HL-60 (cell line): ENCODE measurements at regions not wholly inside any gene's neighbourhood (a gene's known extent, or its start where the extent isn't known, plus 50 kb on each side); places are given as distances from the start of the nearest gene placed in this dataset.

Experiments
- DNase-seq, 2 experiments: peaks; one replicate each; pipeline ENCODE4 v3.0.0-alpha.2; 2010 to 2020; ENCODE audit warnings: low read depth in 1 of 2, low spot score in 1 of 2
- H3K27ac ChIP-seq: fragments of 250-450 bp; sonication (Bioruptor Pico); replicated peaks from 2 replicates; pipeline ENCODE4 v1.5.1; 2020; ENCODE audit warnings: mild to moderate bottlenecking, moderate library complexity
- H3K27me3 ChIP-seq: fragments of 250-450 bp; sonication (Bioruptor Pico); 2 replicates; pipeline ENCODE4 v1.5.1; 2021; ENCODE audit warnings: mild to moderate bottlenecking, moderate library complexity; ENCODE audit not compliant: insufficient read depth, poor library complexity, severe bottlenecking
- H3K4me3 ChIP-seq: replicated peaks from 2 replicates; pipeline ENCODE4 v1.5.1; 2011; ENCODE audit warnings: mild to moderate bottlenecking, control low read depth, low read length; ENCODE audit not compliant: insufficient read depth
- GABPA ChIP-seq: IDR thresholded peaks from 2 replicates; pipeline ENCODE4 v1.6.1; 2012; ENCODE audit warnings: low read depth
- POLR2AphosphoS5 ChIP-seq: IDR thresholded peaks from 2 replicates; pipeline ENCODE4 v1.6.1; 2012; ENCODE audit warnings: low read depth
- REST ChIP-seq: IDR thresholded peaks from 2 replicates; pipeline ENCODE4 v1.6.1; 2012; ENCODE audit warnings: low read depth; ENCODE audit not compliant: insufficient replicate concordance
- SPI1 ChIP-seq: IDR thresholded peaks from 2 replicates; pipeline ENCODE4 v1.6.1; 2012; ENCODE audit warnings: low read depth, mild to moderate bottlenecking, borderline replicate concordance
- TF ChIP-seq, protein P1 (sequence below): IDR thresholded peaks from one replicate; pipeline ENCODE4 v1.5.1; 2011; ENCODE audit warnings: low read length, control low read depth, inconsistent platforms; ENCODE audit not compliant: insufficient read depth

DNA sequence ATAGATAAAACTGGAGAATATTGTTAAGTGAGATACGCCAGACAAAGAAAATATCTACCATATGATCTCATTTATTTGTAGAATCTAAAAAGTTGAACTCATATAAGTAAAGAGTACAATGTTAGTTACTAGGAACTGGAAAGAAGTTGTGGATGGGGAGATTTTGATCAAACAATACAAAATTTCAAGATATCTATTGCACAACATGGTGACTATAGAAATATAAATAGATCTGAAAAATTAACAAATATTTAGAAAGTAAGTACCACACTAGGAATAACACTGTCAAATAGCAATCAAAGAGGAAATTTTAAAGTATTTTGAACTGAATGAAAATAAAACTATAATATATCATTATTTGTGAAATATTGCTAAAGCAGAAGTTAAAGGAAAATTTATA, 437.2 kb downstream of the AASDHPPT start:
- TF ChIP-seq REST (no peak), GABPA (no peak)
- no peaks in the 10 kb centered on the region for H3K27me3 ChIP-seq
- DNase-seq = no peak
- H3K27ac ChIP-seq = no peak overlapping the region
- H3K4me3 ChIP-seq = no peak overlapping the region

DNA sequence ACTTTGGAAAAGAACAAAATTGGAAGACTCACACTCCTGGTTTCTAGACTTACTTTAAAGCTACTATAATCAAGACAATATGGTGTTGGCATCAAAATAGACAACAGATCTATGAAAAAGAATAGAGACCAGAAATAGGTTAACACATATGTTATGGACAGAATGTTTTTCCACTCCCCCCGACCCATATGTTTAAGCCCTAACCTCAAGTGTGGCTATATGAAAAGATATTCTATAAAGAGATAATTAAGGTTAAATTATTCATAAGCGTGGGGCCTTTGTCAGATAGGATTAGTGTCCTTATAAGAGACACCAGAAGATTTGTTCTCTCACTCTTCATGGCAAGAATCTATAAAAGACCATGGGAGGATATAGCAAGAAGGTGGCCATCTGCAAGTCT, 440.0 kb downstream of the AASDHPPT start:
- no peak for DNase-seq
- Histone ChIP-seq H3K27me3 (no peaks in the 10 kb centered on the region), H3K4me3 (no peak overlapping the region), H3K27ac (no peak overlapping the region)
- TF ChIP-seq SPI1 (no peak), POLR2AphosphoS5 (no peak), REST (no peak), GABPA (no peak)
- TF ChIP-seq, protein P1, sequence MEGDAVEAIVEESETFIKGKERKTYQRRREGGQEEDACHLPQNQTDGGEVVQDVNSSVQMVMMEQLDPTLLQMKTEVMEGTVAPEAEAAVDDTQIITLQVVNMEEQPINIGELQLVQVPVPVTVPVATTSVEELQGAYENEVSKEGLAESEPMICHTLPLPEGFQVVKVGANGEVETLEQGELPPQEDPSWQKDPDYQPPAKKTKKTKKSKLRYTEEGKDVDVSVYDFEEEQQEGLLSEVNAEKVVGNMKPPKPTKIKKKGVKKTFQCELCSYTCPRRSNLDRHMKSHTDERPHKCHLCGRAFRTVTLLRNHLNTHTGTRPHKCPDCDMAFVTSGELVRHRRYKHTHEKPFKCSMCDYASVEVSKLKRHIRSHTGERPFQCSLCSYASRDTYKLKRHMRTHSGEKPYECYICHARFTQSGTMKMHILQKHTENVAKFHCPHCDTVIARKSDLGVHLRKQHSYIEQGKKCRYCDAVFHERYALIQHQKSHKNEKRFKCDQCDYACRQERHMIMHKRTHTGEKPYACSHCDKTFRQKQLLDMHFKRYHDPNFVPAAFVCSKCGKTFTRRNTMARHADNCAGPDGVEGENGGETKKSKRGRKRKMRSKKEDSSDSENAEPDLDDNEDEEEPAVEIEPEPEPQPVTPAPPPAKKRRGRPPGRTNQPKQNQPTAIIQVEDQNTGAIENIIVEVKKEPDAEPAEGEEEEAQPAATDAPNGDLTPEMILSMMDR = no peak

- Histone ChIP-seq H3K27ac (no peak overlapping the region), H3K4me3 (no peak overlapping the region), H3K27me3 (no peaks in the 10 kb centered on the region)
- no peak for DNase-seq
- no peak for TF ChIP-seq REST
- no peak for TF ChIP-seq GABPA
- TF ChIP-seq SPI1 = no peak
- TF ChIP-seq, protein P1 = no peak
- TF ChIP-seq POLR2AphosphoS5 = no peak
Measured at GRCh38 chr11:106520146-106520912, 442.9 kb downstream of the AASDHPPT start.
